Hepatocyte (in vitro differentiated cells): ENCODE measurements at regions not wholly inside any gene's neighbourhood (a gene's known extent, or its start where the extent isn't known, plus 50 kb on each side); places are given as distances from the start of the nearest gene placed in this dataset.

ENCODE experiments used
- DNase-seq: peaks from one replicate; pipeline ENCODE4 v3.0.0-alpha.2; 2016; ENCODE audit warnings: low spot score
- H2AFZ ChIP-seq: fragments of 200-600 bp; sonication (generic); 2 replicates; pipeline ENCODE4 v1.6.0; 2016; ENCODE audit warnings: antibody characterized with exemption, mild to moderate bottlenecking
- H3K27ac ChIP-seq: fragments of 200-600 bp; sonication (generic); 2 replicates; pipeline ENCODE4 v1.5.1; 2016; ENCODE audit warnings: mild to moderate bottlenecking
- H3K27me3 ChIP-seq: fragments of 200-600 bp; sonication (generic); 2 replicates; pipeline ENCODE4 v1.6.1; 2016
- H3K36me3 ChIP-seq: fragments of 200-600 bp; sonication (generic); replicated peaks from 2 replicates; pipeline ENCODE4 v1.5.1; 2016; ENCODE audit warnings: low read depth; ENCODE audit not compliant: insufficient read depth
- H3K4me1 ChIP-seq: fragments of 200-600 bp; sonication (generic); 2 replicates; pipeline ENCODE4 v1.5.1; 2016; ENCODE audit warnings: mild to moderate bottlenecking, moderate library complexity; ENCODE audit not compliant: insufficient read depth
- H3K4me2 ChIP-seq: fragments of 200-600 bp; sonication (generic); 2 replicates; pipeline ENCODE4 v1.6.0; 2016
- H3K4me3 ChIP-seq: fragments of 200-600 bp; sonication (generic); 2 replicates; pipeline ENCODE4 v1.5.1; 2016; ENCODE audit warnings: mild to moderate bottlenecking
- H3K79me2 ChIP-seq: fragments of 200-600 bp; sonication (generic); 2 replicates; pipeline ENCODE4 v1.6.0; 2017; ENCODE audit warnings: mild to moderate bottlenecking
- H3K9me2 ChIP-seq: fragments of 200-600 bp; sonication (generic); replicated peaks from 2 replicates; pipeline ENCODE4 v1.6.0; 2017; ENCODE audit warnings: mild to moderate bottlenecking; ENCODE audit not compliant: insufficient read depth
- H3K9me3 ChIP-seq: fragments of 200-600 bp; sonication (generic); 2 replicates; pipeline ENCODE4 v1.5.1; 2016; ENCODE audit warnings: low read depth, mild to moderate bottlenecking
- H4K20me1 ChIP-seq: fragments of 200-600 bp; sonication (generic); 2 replicates; pipeline ENCODE4 v1.6.0; 2016; ENCODE audit warnings: mild to moderate bottlenecking; ENCODE audit not compliant: insufficient read depth, poor library complexity, severe bottlenecking
- CTCF ChIP-seq: fragments of 200-600 bp; sonication (generic); IDR thresholded peaks from 2 replicates; pipeline ENCODE4 v1.5.1; 2016; ENCODE audit warnings: antibody characterized with exemption, mild to moderate bottlenecking; ENCODE audit not compliant: poor library complexity
- EZH2 ChIP-seq: fragments of 200-600 bp; sonication (generic); IDR thresholded peaks from 2 replicates; pipeline ENCODE4 v1.6.1; 2016; ENCODE audit warnings: antibody characterized with exemption, mild to moderate bottlenecking, borderline replicate concordance
- EZH2phosphoT487 ChIP-seq: fragments of 200-600 bp; sonication (generic); IDR thresholded peaks from one replicate; pipeline ENCODE4 v1.6.1; 2018; ENCODE audit warnings: antibody characterized with exemption, mild to moderate bottlenecking, low read depth, moderate library complexity; ENCODE audit not compliant: unreplicated experiment, severe bottlenecking
- WGBS: methylation state at CpG from one replicate; pipeline ENCODE4 v1.1.6; 2016; ENCODE audit warnings: low lambda C conversion rate; ENCODE audit errors: missing lambda C conversion rate; 5-methylcytosine and 5-hydroxymethylcytosine counted together

GRCh38 chr7:80335511-80336231, 176.2 kb downstream of the GNAT3 start:
- TF ChIP-seq CTCF (no peak), EZH2phosphoT487 (no peak), EZH2 (no peak)
- peak overlapping the region; percentile 34 for H3K4me2 ChIP-seq
- 31% methylated on average over 7 of the region's 7 CpGs for WGBS
- H3K36me3 ChIP-seq = no peaks in the 10 kb centered on the region
- H3K79me2 ChIP-seq = no peaks in the 10 kb centered on the region
- H3K4me1 ChIP-seq = peaks cover 8% of the 10 kb centered on the region
- H3K9me3 ChIP-seq = no peaks in the 10 kb centered on the region
- H3K27me3 ChIP-seq = no peaks in the 10 kb centered on the region
- H3K4me3 ChIP-seq = no peak overlapping the region
- no peaks in the 10 kb centered on the region for H4K20me1 ChIP-seq
- no peaks in the 10 kb centered on the region for H3K9me2 ChIP-seq
- H2AFZ ChIP-seq = no peak overlapping the region
- peak; percentile 76 for DNase-seq
- peak overlapping the region; percentile 59 for H3K27ac ChIP-seq

- H3K79me2 ChIP-seq = no peaks in the 10 kb centered on the region
- peak overlapping the region; percentile 34 for H3K4me2 ChIP-seq
- peaks cover 8% of the 10 kb centered on the region for H3K4me1 ChIP-seq
- H3K27me3 ChIP-seq = no peaks in the 10 kb centered on the region
- H3K36me3 ChIP-seq = no peaks in the 10 kb centered on the region
- H3K9me3 ChIP-seq = no peaks in the 10 kb centered on the region
- H4K20me1 ChIP-seq = no peaks in the 10 kb centered on the region
- no peak for DNase-seq
- no peak overlapping the region for H2AFZ ChIP-seq
- H3K4me3 ChIP-seq = no peak overlapping the region
- peak overlapping the region; percentile 59 for H3K27ac ChIP-seq
- no peak for TF ChIP-seq EZH2phosphoT487
- no peak for TF ChIP-seq CTCF
- TF ChIP-seq EZH2 = no peak
- H3K9me2 ChIP-seq = no peaks in the 10 kb centered on the region
These were observed 177.0 kb downstream of the GNAT3 start for GRCh38 chr7:80334908-80335307.

- Histone ChIP-seq H3K36me3 (no peaks in the 10 kb centered on the region), H4K20me1 (no peaks in the 10 kb centered on the region), H3K79me2 (no peaks in the 10 kb centered on the region), H3K4me2 (no peak overlapping the region), H3K9me3 (no peaks in the 10 kb centered on the region), H3K4me1 (peaks cover 8% of the 10 kb centered on the region), H3K27me3 (no peaks in the 10 kb centered on the region), H2AFZ (no peak overlapping the region), H3K4me3 (no peak overlapping the region), H3K9me2 (no peaks in the 10 kb centered on the region), H3K27ac (no peak overlapping the region)
- no peak for DNase-seq
- TF ChIP-seq EZH2 = no peak
- no peak for TF ChIP-seq CTCF
- no peak for TF ChIP-seq EZH2phosphoT487
- WGBS = 93% methylated on average over 1 of the region's 1 CpG
These were observed 177.7 kb downstream of the GNAT3 start for GRCh38 chr7:80334196-80334595.

- Histone ChIP-seq H3K4me3 (no peak overlapping the region), H3K4me2 (no peak overlapping the region), H3K27ac (no peak overlapping the region), H3K9me2 (no peaks in the 10 kb centered on the region), H3K27me3 (no peaks in the 10 kb centered on the region), H3K9me3 (no peaks in the 10 kb centered on the region), H2AFZ (no peak overlapping the region), H4K20me1 (no peaks in the 10 kb centered on the region), H3K4me1 (peaks cover 8% of the 10 kb centered on the region), H3K36me3 (no peaks in the 10 kb centered on the region), H3K79me2 (no peaks in the 10 kb centered on the region)
- TF ChIP-seq EZH2 (no peak), EZH2phosphoT487 (no peak), CTCF (no peak)
- WGBS = 96% methylated on average over 1 of the region's 1 CpG
- DNase-seq = no peak
These were observed 178.8 kb downstream of the GNAT3 start for GRCh38 chr7:80333040-80333439.
